CD4-positive, CD25-positive, alpha-beta regulatory T cell (primary cell): ENCODE measurements at regions not wholly inside any gene's neighbourhood (a gene's known extent, or its start where the extent isn't known, plus 50 kb on each side); places are given as distances from the start of the nearest gene placed in this dataset.

Experiments used
- ATAC-seq, 2 donors: fragments of 150-1000 bp; cut with Tn5 transposase; one replicate each; pipeline ENCODE4 v1.10.0; 2021; ENCODE audit warnings: low read depth in 2 of 2, moderate number of reproducible peaks in 2 of 2, moderate library complexity in 1 of 2
- DNase-seq, 3 donors: peaks; one replicate each; pipeline versions ENCODE4 v3.0.0 to v3.0.0-alpha.2; 2012 to 2022; ENCODE audit warnings: mixed read lengths in 1 of 3
- H3K27ac ChIP-seq: one replicate; pipeline ENCODE4 v1.7.0; 2013; ENCODE audit warnings: mild to moderate bottlenecking, low read length; ENCODE audit not compliant: insufficient read depth, poor library complexity, severe bottlenecking
- H3K27me3 ChIP-seq: one replicate; pipeline ENCODE4 v1.7.0; 2013; ENCODE audit warnings: low read length; ENCODE audit not compliant: control insufficient read depth, insufficient read depth
- H3K36me3 ChIP-seq: one replicate; pipeline ENCODE4 v1.7.0; 2013; ENCODE audit warnings: mild to moderate bottlenecking, low read length, moderate library complexity; ENCODE audit not compliant: control insufficient read depth, insufficient read depth
- H3K4me1 ChIP-seq: 2 replicates; pipeline ENCODE4 v1.7.0; 2013; ENCODE audit warnings: mild to moderate bottlenecking, low read length; ENCODE audit not compliant: insufficient read depth, control insufficient read depth, poor library complexity, severe bottlenecking
- H3K4me3 ChIP-seq: one replicate; pipeline ENCODE4 v1.7.0; 2013; ENCODE audit warnings: low read depth, mild to moderate bottlenecking, low read length, moderate library complexity
- H3K9me3 ChIP-seq, 2 experiments: 1 replicate in 1 of 2; 2 replicates in 1 of 2; pipeline ENCODE4 v1.7.0; 2013; ENCODE audit warnings: low read length in 2 of 2, mild to moderate bottlenecking in 1 of 2, moderate library complexity in 1 of 2; ENCODE audit not compliant: control insufficient read depth in 2 of 2
- H3K27ac Mint-ChIP-seq, 3 donors: one replicate each; pipeline ENCODE4 v1.8.0; 2020 to 2022; ENCODE audit warnings: mild to moderate bottlenecking in 3 of 3, mixed read lengths in 3 of 3, moderate library complexity in 2 of 3
- H3K27me3 Mint-ChIP-seq: one replicate; pipeline ENCODE4 v1.8.0; 2022; ENCODE audit warnings: mild to moderate bottlenecking, mixed read lengths
- H3K36me3 Mint-ChIP-seq: one replicate; pipeline ENCODE4 v1.8.0; 2020; ENCODE audit warnings: mixed read lengths
- H3K4me1 Mint-ChIP-seq, 4 donors: one replicate each; pipeline ENCODE4 v1.8.0; 2020 to 2022; ENCODE audit warnings: mixed read lengths in 4 of 4, mild to moderate bottlenecking in 1 of 4
- H3K4me3 Mint-ChIP-seq, 4 donors: one replicate each; pipeline ENCODE4 v1.8.0; 2020 to 2022; ENCODE audit warnings: mild to moderate bottlenecking in 4 of 4, mixed read lengths in 4 of 4, moderate library complexity in 3 of 4
- H3K9me3 Mint-ChIP-seq, 7 donors: one replicate each; pipeline ENCODE4 v1.8.0; 2020 to 2022; ENCODE audit warnings: mixed read lengths in 7 of 7, mild to moderate bottlenecking in 3 of 7, moderate library complexity in 2 of 7

- H3K4me3 Mint-ChIP-seq = no peak overlapping the region
- H3K36me3 Mint-ChIP-seq = no peaks in the 10 kb centered on the region
- no peaks in the 10 kb centered on the region for H3K36me3 ChIP-seq
- H3K9me3 Mint-ChIP-seq = peaks cover 0 to 23% (median 2%) of the 10 kb centered on the region in 7 donors
- no peaks in the 10 kb centered on the region for H3K4me1 Mint-ChIP-seq
- H3K27me3 Mint-ChIP-seq = no peaks in the 10 kb centered on the region
- no peaks in the 10 kb centered on the region for H3K9me3 ChIP-seq
- no peaks in the 10 kb centered on the region for H3K27me3 ChIP-seq
- DNase-seq = no peak
- no peak for ATAC-seq
- no peak overlapping the region for H3K4me3 ChIP-seq
- no peak overlapping the region for H3K27ac Mint-ChIP-seq
- H3K4me1 ChIP-seq = no peaks in the 10 kb centered on the region
- H3K27ac ChIP-seq = no peak overlapping the region
These were observed 2484.8 kb upstream of the PCDH20 start for GRCh38 chr13:63900406-63900805.

DNA sequence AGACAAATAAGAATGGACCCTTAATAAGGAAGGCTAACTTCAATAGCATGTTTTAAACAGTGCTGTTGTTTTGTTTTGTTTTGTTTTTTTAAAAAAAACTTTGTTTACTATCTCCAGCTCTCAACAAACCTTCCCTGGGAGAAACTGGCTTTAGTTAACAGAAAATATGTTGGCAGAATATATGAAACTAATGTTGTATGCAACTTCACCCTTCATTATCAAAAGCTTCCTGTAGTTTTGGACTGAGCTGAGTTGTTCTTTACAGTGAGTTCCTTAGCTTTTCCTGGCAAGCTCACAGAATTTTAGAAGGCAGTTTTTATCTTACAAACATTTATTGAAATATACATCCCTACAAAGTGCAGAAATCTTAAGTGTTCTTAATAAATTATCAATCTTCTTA, 2480.7 kb upstream of the PCDH20 start:
- Mint-ChIP-seq H3K9me3 (peaks cover 0 to 13% (median 2%) of the 10 kb centered on the region in 7 donors), H3K27me3 (no peaks in the 10 kb centered on the region), H3K36me3 (no peaks in the 10 kb centered on the region), H3K4me3 (no peak overlapping the region), H3K27ac (no peak overlapping the region), H3K4me1 (no peaks in the 10 kb centered on the region)
- no peak overlapping the region for H3K4me3 ChIP-seq
- H3K4me1 ChIP-seq = no peaks in the 10 kb centered on the region
- H3K27me3 ChIP-seq = no peaks in the 10 kb centered on the region
- ATAC-seq (no peak), DNase-seq (no peak)
- no peak overlapping the region for H3K27ac ChIP-seq
- H3K9me3 ChIP-seq = no peaks in the 10 kb centered on the region
- H3K36me3 ChIP-seq = no peaks in the 10 kb centered on the region

GRCh38 chr13:63882052-63882451, 2466.4 kb upstream of the PCDH20 start:
- DNase-seq (no peak), ATAC-seq (no peak)
- no peaks in the 10 kb centered on the region for H3K36me3 Mint-ChIP-seq
- H3K9me3 Mint-ChIP-seq = peaks cover 0 to 34% (median 7%) of the 10 kb centered on the region in 7 donors
- Histone ChIP-seq H3K9me3 (peaks cover 0 to 5% of the 10 kb centered on the region in 2 experiments), H3K4me1 (no peaks in the 10 kb centered on the region), H3K4me3 (no peak overlapping the region), H3K27me3 (no peaks in the 10 kb centered on the region), H3K36me3 (no peaks in the 10 kb centered on the region), H3K27ac (no peak overlapping the region)
- no peak overlapping the region for H3K27ac Mint-ChIP-seq
- H3K4me3 Mint-ChIP-seq = no peak overlapping the region
- H3K27me3 Mint-ChIP-seq = no peaks in the 10 kb centered on the region
- H3K4me1 Mint-ChIP-seq = no peaks in the 10 kb centered on the region

DNA sequence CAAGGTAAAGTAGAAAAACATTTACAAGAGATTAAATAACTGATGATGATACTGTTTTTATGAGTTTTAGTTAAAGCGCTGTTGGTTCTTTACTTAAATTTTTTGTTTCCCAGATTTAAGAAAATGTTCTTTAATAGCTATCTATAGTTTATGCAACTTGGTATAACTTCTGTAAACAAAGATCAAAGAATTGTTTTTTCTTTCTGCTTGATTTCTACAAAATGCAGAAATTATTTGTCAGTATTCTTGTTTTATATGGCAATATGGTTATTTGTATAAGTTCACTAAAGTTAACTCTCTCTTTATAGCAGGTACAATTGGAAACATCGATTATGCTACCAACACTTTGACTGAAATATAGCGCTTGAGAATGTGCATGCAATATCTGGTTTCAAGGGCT, 2465.1 kb upstream of the PCDH20 start:
- Mint-ChIP-seq H3K27me3 (no peaks in the 10 kb centered on the region), H3K4me1 (no peaks in the 10 kb centered on the region), H3K9me3 (peaks cover 0 to 42% (median 8%) of the 10 kb centered on the region in 7 donors), H3K27ac (no peak overlapping the region), H3K4me3 (no peak overlapping the region), H3K36me3 (no peaks in the 10 kb centered on the region)
- Histone ChIP-seq H3K27me3 (no peaks in the 10 kb centered on the region), H3K27ac (no peak overlapping the region), H3K9me3 (peaks cover 0 to 5% of the 10 kb centered on the region in 2 experiments), H3K4me1 (no peaks in the 10 kb centered on the region), H3K36me3 (no peaks in the 10 kb centered on the region), H3K4me3 (no peak overlapping the region)
- ATAC-seq = no peak
- DNase-seq = no peak

GRCh38 chr13:63873936-63874335, 2458.3 kb upstream of the PCDH20 start:
- no peak for DNase-seq
- Mint-ChIP-seq H3K9me3 (peaks cover 5 to 43% (median 8%) of the 10 kb centered on the region in 7 donors), H3K36me3 (no peaks in the 10 kb centered on the region), H3K27me3 (no peaks in the 10 kb centered on the region), H3K4me1 (no peaks in the 10 kb centered on the region), H3K27ac (no peak overlapping the region), H3K4me3 (no peak overlapping the region)
- Histone ChIP-seq H3K4me1 (no peaks in the 10 kb centered on the region), H3K27me3 (no peaks in the 10 kb centered on the region), H3K27ac (no peak overlapping the region), H3K4me3 (no peak overlapping the region), H3K36me3 (no peaks in the 10 kb centered on the region), H3K9me3 (peaks cover 0 to 4% of the 10 kb centered on the region in 2 experiments)
- no peak for ATAC-seq

DNA sequence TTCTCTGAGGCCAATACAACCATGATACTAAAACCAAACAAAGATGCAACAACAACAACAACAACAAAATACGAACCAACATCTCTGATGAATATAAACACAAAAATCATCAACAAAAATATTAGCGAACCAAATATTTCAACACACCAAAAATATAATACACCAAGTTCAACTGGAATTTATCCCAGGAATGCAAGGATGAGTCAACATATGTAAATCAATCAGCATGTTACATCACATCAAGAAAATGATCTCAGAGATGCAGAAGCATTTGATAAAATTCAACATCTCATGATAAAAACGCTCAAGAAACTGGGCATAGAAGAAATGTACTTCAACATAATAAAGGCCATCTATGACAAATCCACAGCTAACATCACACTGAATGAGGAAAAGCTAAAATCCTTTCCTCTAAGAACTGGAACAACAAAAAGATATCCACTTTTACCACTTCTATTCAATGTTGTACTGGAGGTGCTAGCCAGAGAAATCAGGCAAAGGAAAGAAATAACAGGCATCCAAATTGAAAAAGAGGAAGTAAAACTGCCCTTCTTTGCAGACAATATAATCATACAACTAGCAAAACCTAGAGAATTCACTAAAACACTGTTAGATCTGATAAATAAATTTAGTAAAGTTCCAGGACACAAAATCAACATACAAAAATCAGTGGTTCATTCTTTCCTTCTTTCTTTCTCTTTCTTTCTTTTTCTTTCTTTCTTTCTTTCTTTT, 2448.7 kb upstream of the PCDH20 start:
- Mint-ChIP-seq H3K9me3 (peaks cover 5 to 29% (median 13%) of the 10 kb centered on the region in 7 donors), H3K4me1 (no peaks in the 10 kb centered on the region), H3K27ac (no peak overlapping the region), H3K36me3 (no peaks in the 10 kb centered on the region), H3K4me3 (no peak overlapping the region), H3K27me3 (no peaks in the 10 kb centered on the region)
- H3K4me3 ChIP-seq = no peak overlapping the region
- H3K4me1 ChIP-seq = no peaks in the 10 kb centered on the region
- no peaks in the 10 kb centered on the region for H3K36me3 ChIP-seq
- ATAC-seq = no peak
- H3K9me3 ChIP-seq = peaks cover 0 to 18% of the 10 kb centered on the region in 2 experiments
- no peak for DNase-seq
- no peaks in the 10 kb centered on the region for H3K27me3 ChIP-seq
- no peak overlapping the region for H3K27ac ChIP-seq

DNA sequence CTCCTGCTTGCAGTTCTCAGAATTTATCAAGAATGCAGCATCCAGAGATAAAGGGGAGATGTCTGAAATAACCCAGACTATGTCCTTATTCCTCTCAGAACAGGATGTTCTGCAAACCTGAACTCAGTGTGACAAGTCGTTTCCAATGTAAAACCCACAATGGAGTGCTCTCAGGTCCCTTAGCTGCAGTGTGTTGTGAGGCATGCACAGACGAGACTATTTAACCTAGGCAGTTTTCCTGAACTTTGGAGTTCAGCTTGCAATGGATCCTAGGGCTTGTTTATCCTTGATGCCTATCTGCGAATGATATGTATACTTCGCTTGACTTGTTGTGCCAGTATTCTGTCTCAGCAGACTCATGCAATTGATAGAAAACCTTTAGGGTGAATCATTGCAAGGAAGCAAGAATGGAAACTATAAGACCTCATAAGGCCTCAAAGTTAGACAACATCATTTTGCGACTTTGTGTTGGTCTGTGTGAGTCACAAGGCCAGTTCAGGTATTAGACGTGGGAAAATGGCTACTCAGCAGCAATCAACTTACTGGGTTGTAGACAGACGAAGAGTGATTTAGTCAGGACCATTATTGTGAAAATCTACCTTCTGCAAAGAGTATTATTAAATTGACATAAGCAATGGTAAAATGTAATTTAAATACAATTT, 2439.9 kb upstream of the PCDH20 start:
- H3K9me3 Mint-ChIP-seq = peaks cover 0 to 13% (median 2%) of the 10 kb centered on the region in 7 donors
- ATAC-seq (no peak), DNase-seq (no peak)
- Histone ChIP-seq H3K4me1 (no peaks in the 10 kb centered on the region), H3K36me3 (no peaks in the 10 kb centered on the region), H3K27ac (no peak overlapping the region), H3K4me3 (no peak overlapping the region), H3K27me3 (no peaks in the 10 kb centered on the region), H3K9me3 (peaks cover 0 to 15% of the 10 kb centered on the region in 2 experiments)
- no peaks in the 10 kb centered on the region for H3K27me3 Mint-ChIP-seq
- no peak overlapping the region for H3K27ac Mint-ChIP-seq
- no peaks in the 10 kb centered on the region for H3K36me3 Mint-ChIP-seq
- no peaks in the 10 kb centered on the region for H3K4me1 Mint-ChIP-seq
- H3K4me3 Mint-ChIP-seq = no peak overlapping the region

DNA sequence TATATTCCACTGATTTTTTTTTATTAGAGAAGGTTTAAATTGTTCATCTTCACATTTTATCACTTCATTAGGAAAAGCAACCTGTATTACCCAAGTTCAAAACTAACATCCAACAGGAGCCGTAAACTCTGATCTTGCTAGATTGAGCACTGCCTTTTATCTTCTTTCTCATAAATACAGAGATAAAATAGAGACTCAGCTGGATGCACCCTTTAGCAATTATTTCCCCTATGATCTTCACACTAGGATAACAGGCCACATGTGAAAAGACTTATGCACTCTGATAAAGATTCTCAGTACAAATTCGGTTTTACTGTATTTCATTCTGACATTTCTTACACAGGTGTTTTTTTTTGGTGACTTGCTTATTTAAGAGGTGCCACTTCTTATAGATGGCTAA, 2438.2 kb upstream of the PCDH20 start:
- ATAC-seq = no peak
- Histone ChIP-seq H3K27me3 (no peaks in the 10 kb centered on the region), H3K36me3 (no peaks in the 10 kb centered on the region)

More for the DNA sequence above, 2438.2 kb upstream of the PCDH20 start:
- H3K4me3 ChIP-seq = no peak overlapping the region
- peaks cover 0 to 3% of the 10 kb centered on the region in 2 experiments for H3K9me3 ChIP-seq
- no peak overlapping the region for H3K27ac ChIP-seq
- no peak overlapping the region for H3K27ac Mint-ChIP-seq
- DNase-seq = no peak
- H3K9me3 Mint-ChIP-seq = peaks cover 0 to 12% (median 0%) of the 10 kb centered on the region in 7 donors
- no peaks in the 10 kb centered on the region for H3K4me1 ChIP-seq
- H3K4me3 Mint-ChIP-seq = no peak overlapping the region
- H3K36me3 Mint-ChIP-seq = no peaks in the 10 kb centered on the region
- no peaks in the 10 kb centered on the region for H3K4me1 Mint-ChIP-seq
- no peaks in the 10 kb centered on the region for H3K27me3 Mint-ChIP-seq
